C4-2B (cell line): ENCODE measurements at regions not wholly inside any gene's neighbourhood (a gene's known extent, or its start where the extent isn't known, plus 50 kb on each side); places are given as distances from the start of the nearest gene placed in this dataset.

Experiments
- CTCF ChIP-seq: fragments of 450-650 bp; conservative IDR thresholded peaks from 2 replicates; pipeline ENCODE4 v1.5.1; 2017; ENCODE audit warnings: mild to moderate bottlenecking
- ZFX ChIP-seq: fragments of 450-650 bp; IDR thresholded peaks from 2 replicates; pipeline ENCODE4 v1.6.1; 2017

- no peak for TF ChIP-seq CTCF
- no peak for TF ChIP-seq ZFX
Observed at GRCh38 chr10:84848967-84849366, 520.6 kb downstream of the CCSER2 start.
